Neuron (in vitro differentiated cells): ENCODE measurements at regions not wholly inside any gene's neighbourhood (a gene's known extent, or its start where the extent isn't known, plus 50 kb on each side); places are given as distances from the start of the nearest gene placed in this dataset.

Source experiments
- H2AFZ ChIP-seq: one replicate; pipeline ENCODE4 v1.6.1; 2013; ENCODE audit warnings: low read depth, mild to moderate bottlenecking, inconsistent platforms, low read length, moderate library complexity
- H3K27me3 ChIP-seq: one replicate; pipeline ENCODE4 v1.6.1; 2013; ENCODE audit warnings: low read length; ENCODE audit not compliant: insufficient read depth
- H3K36me3 ChIP-seq: one replicate; pipeline ENCODE4 v1.6.1; 2013; ENCODE audit warnings: low read length; ENCODE audit not compliant: insufficient read depth
- H3K4me1 ChIP-seq: one replicate; pipeline ENCODE4 v1.6.1; 2013; ENCODE audit warnings: low read length; ENCODE audit not compliant: insufficient read depth
- H3K4me3 ChIP-seq: 2 replicates; pipeline ENCODE4 v1.5.1; 2013; ENCODE audit warnings: mild to moderate bottlenecking, low read length, moderate library complexity
- H3K9me3 ChIP-seq: one replicate; pipeline ENCODE4 v1.6.1; 2013; ENCODE audit warnings: low read length

- Histone ChIP-seq H3K9me3 (no peaks in the 10 kb centered on the region), H2AFZ (no peak overlapping the region), H3K4me1 (no peaks in the 10 kb centered on the region), H3K36me3 (no peaks in the 10 kb centered on the region), H3K4me3 (no peak overlapping the region), H3K27me3 (no peaks in the 10 kb centered on the region)
Measured at GRCh38 chr1:222454186-222454585, 93.7 kb downstream of the HHIPL2 start.

- Histone ChIP-seq H2AFZ (no peak overlapping the region), H3K27me3 (no peaks in the 10 kb centered on the region), H3K9me3 (no peaks in the 10 kb centered on the region), H3K36me3 (no peaks in the 10 kb centered on the region), H3K4me3 (no peak overlapping the region), H3K4me1 (no peaks in the 10 kb centered on the region)
Measured at GRCh38 chr1:222452031-222452430, 95.9 kb downstream of the HHIPL2 start.

GRCh38 chr1:222443566-222443965 is 104.3 kb downstream of the HHIPL2 start:
- Histone ChIP-seq H3K36me3 (no peaks in the 10 kb centered on the region), H3K27me3 (no peaks in the 10 kb centered on the region), H2AFZ (no peak overlapping the region), H3K4me1 (no peaks in the 10 kb centered on the region), H3K4me3 (no peak overlapping the region), H3K9me3 (no peaks in the 10 kb centered on the region)

- Histone ChIP-seq H3K9me3 (no peaks in the 10 kb centered on the region), H3K4me1 (no peaks in the 10 kb centered on the region), H2AFZ (no peak overlapping the region), H3K4me3 (no peak overlapping the region), H3K36me3 (no peaks in the 10 kb centered on the region), H3K27me3 (no peaks in the 10 kb centered on the region)
Measured at GRCh38 chr1:222441066-222441465, 106.8 kb downstream of the HHIPL2 start.

GRCh38 chr1:222424826-222425225 is 123.1 kb downstream of the HHIPL2 start:
- Histone ChIP-seq H3K9me3 (no peaks in the 10 kb centered on the region), H3K27me3 (no peaks in the 10 kb centered on the region), H3K36me3 (no peaks in the 10 kb centered on the region), H3K4me3 (no peak overlapping the region), H3K4me1 (no peaks in the 10 kb centered on the region), H2AFZ (no peak overlapping the region)

- H3K4me1 ChIP-seq: no peaks in the 10 kb centered on the region
- H2AFZ ChIP-seq: no peak overlapping the region
- H3K4me3 ChIP-seq: no peak overlapping the region
- no peaks in the 10 kb centered on the region for H3K36me3 ChIP-seq
- no peaks in the 10 kb centered on the region for H3K27me3 ChIP-seq
- no peaks in the 10 kb centered on the region for H3K9me3 ChIP-seq
Measured at GRCh38 chr1:222421380-222421779, 126.5 kb downstream of the HHIPL2 start.

- Histone ChIP-seq H2AFZ (no peak overlapping the region), H3K4me1 (no peaks in the 10 kb centered on the region), H3K4me3 (no peak overlapping the region), H3K27me3 (no peaks in the 10 kb centered on the region), H3K36me3 (no peaks in the 10 kb centered on the region), H3K9me3 (no peaks in the 10 kb centered on the region)
Measured at GRCh38 chr1:222420633-222421032, 127.3 kb downstream of the HHIPL2 start.

GRCh38 chr1:222418654-222419053 is 129.2 kb downstream of the HHIPL2 start:
- no peak overlapping the region for H2AFZ ChIP-seq
- no peaks in the 10 kb centered on the region for H3K4me1 ChIP-seq
- no peak overlapping the region for H3K4me3 ChIP-seq

GRCh38 chr1:222417264-222417663 is 130.6 kb downstream of the HHIPL2 start:
- Histone ChIP-seq H3K4me3 (no peak overlapping the region), H2AFZ (no peak overlapping the region), H3K36me3 (no peaks in the 10 kb centered on the region), H3K4me1 (no peaks in the 10 kb centered on the region), H3K9me3 (no peaks in the 10 kb centered on the region), H3K27me3 (no peaks in the 10 kb centered on the region)

More at GRCh38 chr1:222418654-222419053, 129.2 kb downstream of the HHIPL2 start:
- Histone ChIP-seq H3K36me3 (no peaks in the 10 kb centered on the region), H3K27me3 (no peaks in the 10 kb centered on the region), H3K9me3 (no peaks in the 10 kb centered on the region)

GRCh38 chr1:222416001-222416791 is 131.7 kb downstream of the HHIPL2 start:
- no peak overlapping the region for H2AFZ ChIP-seq
- no peaks in the 10 kb centered on the region for H3K36me3 ChIP-seq
- H3K27me3 ChIP-seq: no peaks in the 10 kb centered on the region
- no peaks in the 10 kb centered on the region for H3K9me3 ChIP-seq
- no peak overlapping the region for H3K4me3 ChIP-seq
- no peaks in the 10 kb centered on the region for H3K4me1 ChIP-seq

DNA sequence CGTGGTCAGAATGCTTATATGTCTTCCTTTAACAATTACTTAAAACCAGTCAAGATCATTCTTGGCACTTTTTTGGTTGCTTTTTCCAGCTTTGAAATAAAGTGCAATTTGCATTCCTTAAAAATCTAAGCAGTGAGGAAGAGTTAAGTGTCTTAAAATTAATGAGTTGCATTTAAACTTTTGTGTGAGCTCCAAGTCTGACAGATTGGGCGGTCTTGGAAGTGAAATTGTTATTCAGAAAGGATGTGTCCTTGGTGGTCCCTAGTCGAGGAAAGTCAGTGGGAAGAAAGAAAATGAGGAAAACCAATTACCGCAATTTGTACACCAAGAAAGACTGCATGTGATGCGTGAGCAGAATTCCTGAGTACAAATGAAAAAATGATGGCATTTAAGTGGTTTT is 132.5 kb downstream of the HHIPL2 start:
- Histone ChIP-seq H2AFZ (no peak overlapping the region), H3K9me3 (no peaks in the 10 kb centered on the region), H3K4me3 (no peak overlapping the region)

GRCh38 chr1:222413991-222414549 is 133.8 kb downstream of the HHIPL2 start:
- H3K4me1 ChIP-seq: no peaks in the 10 kb centered on the region
- H3K4me3 ChIP-seq: no peak overlapping the region
- H3K9me3 ChIP-seq: no peaks in the 10 kb centered on the region
- H3K36me3 ChIP-seq: no peaks in the 10 kb centered on the region
- H2AFZ ChIP-seq: no peak overlapping the region
- H3K27me3 ChIP-seq: no peaks in the 10 kb centered on the region

More for the DNA sequence above, 132.5 kb downstream of the HHIPL2 start:
- Histone ChIP-seq H3K36me3 (no peaks in the 10 kb centered on the region), H3K27me3 (no peaks in the 10 kb centered on the region), H3K4me1 (no peaks in the 10 kb centered on the region)

GRCh38 chr1:222413436-222413835 is 134.5 kb downstream of the HHIPL2 start:
- Histone ChIP-seq H3K4me3 (no peak overlapping the region), H3K9me3 (no peaks in the 10 kb centered on the region), H3K27me3 (no peaks in the 10 kb centered on the region), H3K4me1 (no peaks in the 10 kb centered on the region), H2AFZ (no peak overlapping the region), H3K36me3 (no peaks in the 10 kb centered on the region)
